NCI-H2029 (cell line): ENCODE measurements at regions not wholly inside any gene's neighbourhood (a gene's known extent, or its start where the extent isn't known, plus 50 kb on each side); places are given as distances from the start of the nearest gene placed in this dataset.
A peak's percentile ranks its signal among the peaks of the same experiment; 100 is the strongest.

Source experiments
- DNase-seq: peaks from one replicate; lab custom pipeline; 2025; lab: John Stamatoyannopoulos, UW

DNA sequence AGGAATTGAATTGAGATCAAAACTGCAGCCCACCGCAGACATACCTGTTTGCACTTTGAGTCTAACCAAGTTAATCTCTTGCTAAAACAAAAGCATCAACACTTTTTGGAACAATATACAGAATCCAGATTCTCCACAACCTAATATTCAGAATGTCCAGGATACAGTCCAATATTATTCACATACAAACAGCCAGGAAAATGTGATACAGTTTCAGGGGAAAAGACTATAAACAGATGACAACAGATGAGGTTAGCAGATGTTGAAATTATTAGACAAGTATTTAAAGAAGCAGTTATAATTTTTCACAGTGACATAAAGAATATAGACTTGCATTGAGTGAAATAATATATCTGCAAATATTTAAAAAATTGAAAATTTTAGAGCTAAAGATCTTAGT lies 678.1 kb upstream of the CXADR start:
- no peak for DNase-seq

DNA sequence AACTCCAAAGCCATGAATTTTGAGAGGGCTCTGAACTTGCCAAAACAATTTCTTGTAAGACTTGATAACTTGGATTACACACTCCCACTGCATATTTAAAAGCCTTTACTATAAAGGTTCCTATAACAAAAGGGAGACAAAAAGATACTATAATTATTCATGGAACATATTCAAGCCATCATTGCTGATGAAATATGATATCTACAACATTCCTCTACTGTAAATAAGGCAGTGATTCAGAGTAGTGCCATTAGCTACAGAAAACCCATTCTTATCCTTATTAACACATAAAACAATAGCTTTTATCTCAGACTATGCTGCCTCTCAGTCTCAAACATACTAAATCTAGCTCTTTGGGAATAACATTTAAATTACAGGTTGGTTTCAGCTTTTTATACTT lies 675.5 kb upstream of the CXADR start:
- no peak for DNase-seq

DNA sequence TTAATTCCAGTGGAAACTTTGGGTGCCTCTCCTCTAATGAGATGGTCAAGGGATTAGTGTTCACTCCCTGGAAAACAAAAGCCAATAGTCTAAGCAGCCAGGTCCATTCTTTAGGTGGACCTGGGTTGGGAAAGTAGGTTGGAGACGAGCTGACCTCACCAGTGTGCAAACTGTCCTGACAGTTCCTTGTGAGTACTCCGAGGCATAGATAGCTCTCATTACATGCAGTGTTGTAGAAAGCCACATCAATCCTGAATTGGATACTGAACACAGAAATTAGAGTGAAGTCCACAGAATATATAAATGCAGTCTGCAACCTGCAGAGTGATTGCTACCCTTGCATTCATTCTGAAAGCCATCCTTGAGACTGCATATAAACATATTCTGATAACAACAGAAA lies 675.1 kb upstream of the CXADR start:
- no peak for DNase-seq

DNA sequence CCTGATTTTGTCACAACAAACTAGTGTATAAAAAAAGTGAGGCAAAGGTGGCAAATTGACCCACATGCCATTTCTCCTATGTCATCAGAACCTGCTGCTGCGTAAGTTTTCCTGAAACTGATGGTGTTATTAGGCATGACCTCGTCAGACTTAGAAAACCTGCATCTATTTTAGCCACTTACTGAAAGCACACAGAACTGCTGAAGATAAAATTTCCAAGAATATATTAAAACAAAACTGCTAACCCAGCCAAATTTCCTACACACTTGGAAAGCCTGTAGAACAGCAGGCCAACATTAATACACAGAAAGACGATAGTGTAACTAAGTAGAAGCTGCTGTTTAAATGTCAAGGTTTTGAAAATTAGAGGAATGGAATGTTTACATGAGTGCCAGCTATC lies 674.5 kb upstream of the CXADR start:
- DNase-seq, result no peak

DNA sequence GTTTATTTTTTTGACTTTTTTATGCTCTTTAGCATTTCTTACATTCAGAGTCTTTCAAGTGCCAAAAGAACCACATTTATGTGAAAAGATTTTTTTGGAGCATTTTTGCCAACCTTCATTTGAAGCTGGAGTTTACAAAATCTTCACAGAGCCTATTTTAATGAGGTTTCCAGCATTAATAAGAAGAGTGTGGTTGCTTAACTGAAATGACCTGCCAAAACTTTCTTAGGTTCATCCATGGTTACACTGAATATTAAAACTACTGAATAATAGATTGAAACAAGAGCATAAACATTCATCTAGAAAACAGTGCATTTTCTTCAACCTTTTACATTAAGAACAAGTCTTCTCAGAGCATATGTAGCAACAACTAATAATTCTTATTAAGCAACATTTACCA lies 672.3 kb upstream of the CXADR start:
- DNase-seq, result no peak

DNA sequence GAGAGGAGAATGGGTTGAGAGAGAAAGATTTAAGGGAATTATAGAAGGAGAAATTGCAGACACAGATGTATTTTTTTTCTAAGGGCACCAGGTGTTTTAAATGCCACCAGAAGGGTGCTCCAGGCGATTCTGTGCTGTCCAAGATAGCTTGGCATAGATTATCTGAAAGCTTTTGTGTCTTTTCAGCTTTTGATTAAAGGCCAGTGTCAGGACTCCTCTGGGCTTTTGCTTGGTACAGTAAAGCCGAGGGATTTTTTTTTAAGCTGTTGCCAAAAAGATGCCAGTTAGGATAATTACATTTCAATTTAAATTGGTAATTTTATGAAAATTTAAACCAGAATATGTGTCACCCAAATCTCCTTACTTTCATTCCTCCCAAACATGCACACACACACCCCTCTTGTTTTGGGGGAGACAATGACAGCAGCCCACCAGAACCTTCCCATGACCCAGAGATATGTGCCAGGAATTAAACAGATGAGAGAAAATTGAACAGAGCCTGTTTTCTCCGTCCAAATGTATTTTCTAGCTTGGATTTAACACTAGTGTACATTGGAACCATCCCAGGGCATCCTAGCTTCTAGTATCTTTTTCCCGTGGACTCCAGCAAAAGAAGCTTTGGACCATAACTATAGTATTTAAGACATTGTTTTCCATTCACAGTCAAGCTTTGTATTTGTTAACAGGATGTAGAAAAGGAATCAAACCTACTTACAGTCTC lies 670.7 kb upstream of the CXADR start:
- no peak for DNase-seq

DNA sequence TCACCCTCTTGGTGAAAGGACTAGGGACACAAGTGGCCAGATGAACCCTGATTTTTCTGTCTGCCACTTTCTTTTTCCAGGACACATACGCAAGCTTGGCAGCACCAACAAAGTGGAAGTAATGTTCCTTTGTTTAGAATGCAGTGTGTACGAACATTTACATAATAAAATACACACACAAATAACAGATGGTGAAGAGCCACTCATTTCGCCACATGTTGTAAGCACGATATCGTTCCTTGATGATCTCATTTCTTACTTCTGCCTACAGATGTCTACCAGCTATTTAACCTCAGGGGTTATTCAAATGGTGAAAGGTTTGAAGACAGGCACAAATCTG lies 670.2 kb upstream of the CXADR start:
- peak; percentile 42 for DNase-seq

DNA sequence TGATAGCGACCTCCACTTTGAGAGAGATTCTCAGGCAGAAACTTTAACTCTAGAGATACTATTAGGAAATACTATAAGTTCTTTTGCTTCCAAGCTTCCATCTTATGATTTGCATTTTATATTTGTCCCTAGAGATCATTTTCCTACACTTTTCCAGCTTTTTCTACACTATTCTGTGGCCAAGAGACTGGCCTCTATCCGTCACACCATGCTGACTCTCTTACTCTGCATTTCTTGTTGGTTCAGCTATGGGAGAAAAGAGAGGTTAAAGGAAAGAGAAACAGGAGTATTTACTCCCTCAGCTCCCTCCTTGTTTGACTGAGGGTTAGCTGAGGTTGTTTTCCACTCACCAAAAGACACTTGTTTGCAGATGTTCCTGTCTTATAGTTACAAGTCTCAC lies 665.6 kb upstream of the CXADR start:
- no peak for DNase-seq

DNA sequence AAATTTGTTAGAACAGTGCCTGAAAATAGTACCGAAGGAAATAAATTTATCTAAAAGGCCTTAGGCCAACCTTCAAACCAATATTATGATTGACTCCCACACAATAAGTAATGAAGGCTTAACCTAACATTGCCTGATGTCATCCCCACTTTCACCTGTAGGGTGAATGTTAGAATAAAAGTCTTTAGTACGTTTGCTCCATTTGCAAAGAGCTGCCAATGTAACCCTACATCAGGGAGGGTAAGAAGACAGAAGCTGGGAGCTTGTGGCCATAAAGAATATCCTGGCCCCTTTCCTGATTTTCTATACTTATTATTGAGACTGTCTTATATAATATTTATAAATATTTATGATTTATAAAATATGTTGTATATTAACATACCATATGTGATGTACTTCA lies 661.8 kb upstream of the CXADR start:
- no peak for DNase-seq

DNA sequence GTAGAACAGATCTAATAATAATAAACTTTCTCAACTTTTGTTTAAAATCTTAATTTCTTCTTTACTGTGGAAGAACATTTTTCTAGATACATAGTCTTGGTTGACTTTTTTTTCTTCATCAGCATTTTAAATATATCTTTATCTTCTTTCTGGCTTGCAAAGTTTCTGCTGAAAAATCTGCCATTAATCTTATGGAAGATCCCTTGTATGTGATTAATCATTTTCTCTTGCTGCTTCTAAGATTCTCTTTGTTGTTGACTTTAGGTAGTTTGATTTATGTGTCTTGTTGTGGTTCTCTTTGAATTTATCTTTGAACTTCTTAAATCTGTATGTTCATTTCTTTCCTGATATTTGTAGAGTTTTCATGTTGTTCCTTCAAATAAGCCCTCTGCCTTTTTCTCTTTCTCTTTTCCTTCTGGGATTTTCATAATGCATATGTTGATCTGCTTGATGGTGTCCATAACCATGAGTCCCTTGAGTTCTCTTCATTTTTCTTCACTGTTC lies 657.6 kb upstream of the CXADR start:
- no peak for DNase-seq

DNA sequence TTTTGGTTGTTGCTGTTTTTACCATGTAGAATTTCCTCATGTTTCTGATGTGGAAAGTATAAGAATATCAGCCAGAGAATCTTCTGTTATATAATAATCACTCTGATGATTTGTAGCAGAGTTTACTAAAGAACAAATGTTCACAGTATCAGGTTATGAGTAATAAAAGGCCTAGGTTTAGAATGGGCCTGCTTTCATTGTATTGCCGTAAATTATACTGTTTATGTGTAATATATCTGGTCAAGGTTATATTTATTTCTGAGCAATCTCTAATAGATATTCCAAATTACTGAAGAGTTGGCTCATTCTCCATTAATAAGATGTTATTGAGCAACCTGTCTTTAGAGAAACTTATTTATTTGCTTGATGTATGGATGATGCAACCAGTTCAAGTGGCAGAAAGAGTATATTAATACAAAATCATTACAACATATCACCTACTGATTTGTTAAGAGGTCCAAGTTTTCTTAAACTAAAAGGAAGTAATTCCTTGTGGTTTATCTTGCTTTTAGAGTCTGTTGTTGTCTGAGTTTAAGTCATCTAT lies 649.4 kb upstream of the CXADR start:
- DNase-seq, result no peak

DNA sequence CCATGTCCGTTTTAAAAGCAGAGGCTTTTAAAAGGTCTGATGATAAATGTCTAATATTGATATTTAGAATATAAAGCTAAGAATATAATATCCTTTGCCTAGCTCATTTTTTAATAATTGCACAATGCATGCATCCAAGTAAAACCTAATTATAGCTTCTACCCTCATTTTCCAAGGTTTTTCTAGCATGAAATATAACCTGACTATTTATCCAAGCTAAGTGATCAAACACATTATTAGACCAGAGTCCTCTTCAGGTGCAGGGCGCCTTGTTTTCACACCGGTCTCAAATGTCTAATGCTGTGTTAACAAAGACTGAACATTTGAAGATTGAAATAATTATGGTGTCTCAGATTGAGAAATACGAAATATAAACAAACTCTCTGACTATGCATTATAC lies 648.9 kb upstream of the CXADR start:
- peak; percentile 82 for DNase-seq

DNA sequence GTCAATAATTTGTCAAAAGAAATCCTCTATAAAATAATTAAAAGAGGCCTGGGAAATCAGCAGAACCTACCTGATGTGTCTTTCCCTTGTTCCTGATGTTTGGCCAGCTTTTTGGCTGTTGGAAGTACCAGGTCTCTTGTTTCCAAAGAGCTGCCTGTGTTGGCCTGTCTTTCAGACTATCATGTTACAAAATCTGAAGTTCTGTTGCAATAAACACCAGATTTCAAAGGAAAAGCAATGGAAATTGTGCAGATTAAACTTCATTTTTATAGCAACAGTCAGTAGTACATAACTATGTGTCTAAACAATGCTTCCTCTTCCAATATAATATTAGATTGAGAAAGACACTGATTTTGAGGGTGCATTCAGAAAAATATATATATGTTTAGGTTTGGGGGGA lies 647.2 kb upstream of the CXADR start:
- DNase-seq, result no peak

DNA sequence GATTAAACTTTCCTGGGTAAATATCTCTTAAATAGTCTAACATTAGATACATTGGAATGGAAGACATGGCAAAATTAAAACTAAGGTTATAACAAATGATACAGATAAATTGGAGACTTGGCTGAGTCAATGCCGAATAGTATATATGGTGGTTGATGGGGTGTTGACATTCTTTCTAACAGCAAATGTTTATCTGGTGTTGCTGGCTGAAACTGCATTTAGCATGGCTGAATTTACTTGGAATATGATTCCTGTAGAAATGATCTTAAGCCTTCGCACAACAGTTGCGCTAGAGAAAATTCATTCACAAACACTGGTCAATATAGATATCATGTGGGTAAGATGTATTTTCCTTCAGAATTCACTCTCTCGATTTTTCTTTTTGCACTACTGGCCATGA lies 646.0 kb upstream of the CXADR start:
- DNase-seq, result no peak

DNA sequence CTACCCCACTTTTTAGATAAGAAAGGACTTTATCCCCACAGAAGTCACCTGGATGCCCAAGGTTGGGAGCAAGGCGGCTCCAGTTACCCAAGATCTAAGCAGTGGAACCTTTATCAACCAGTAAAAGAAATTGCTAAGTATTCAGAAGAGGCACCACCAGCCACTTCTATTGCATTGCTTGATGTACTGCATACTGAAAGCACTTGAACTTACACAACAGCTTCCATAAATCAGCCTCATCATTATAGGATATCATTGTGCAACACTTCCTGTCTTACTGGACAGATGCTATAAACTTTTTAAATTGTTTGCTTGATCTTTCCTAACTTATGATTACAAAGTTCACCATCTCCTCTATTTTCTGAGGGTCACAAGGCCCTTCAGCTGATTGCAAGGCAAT lies 642.7 kb upstream of the CXADR start:
- no peak for DNase-seq

DNA sequence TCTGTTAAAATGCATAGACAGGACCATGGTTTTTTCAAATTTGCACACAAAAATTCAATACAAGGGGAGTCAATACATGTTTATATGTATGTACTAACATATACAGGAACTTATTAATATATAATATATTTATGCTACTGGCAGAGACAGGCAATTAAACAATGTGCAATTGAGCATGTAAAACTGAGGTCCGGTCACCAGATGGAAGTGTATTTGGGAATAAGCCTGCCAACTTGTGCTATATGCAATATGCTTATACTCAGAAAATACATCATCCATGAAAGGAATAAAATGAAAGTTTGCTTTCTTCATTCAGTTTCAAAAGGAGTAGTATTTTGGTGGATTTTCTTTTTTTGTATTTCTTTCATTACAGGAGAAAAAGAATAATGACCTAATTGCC lies 640.2 kb upstream of the CXADR start:
- DNase-seq, result no peak

DNA sequence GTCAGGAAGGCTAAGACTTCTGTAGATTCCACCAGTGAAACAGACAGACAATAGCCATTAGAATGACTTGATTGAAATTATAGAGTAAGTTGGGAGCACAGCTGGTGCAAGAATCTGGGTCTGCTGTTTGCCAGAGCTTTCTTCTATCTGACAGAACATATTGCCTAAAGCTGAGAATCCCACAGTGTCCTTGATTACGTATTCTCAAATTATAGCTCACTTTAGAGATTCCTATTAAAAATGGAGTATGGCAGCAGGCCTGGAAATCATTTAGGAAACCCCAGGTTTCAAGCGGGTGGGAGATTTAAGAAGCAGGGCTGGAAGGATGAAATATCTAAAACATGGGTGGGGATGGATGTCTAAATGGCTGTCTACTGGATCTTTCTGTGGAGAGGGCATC lies 639.7 kb upstream of the CXADR start:
- DNase-seq, result no peak

DNA sequence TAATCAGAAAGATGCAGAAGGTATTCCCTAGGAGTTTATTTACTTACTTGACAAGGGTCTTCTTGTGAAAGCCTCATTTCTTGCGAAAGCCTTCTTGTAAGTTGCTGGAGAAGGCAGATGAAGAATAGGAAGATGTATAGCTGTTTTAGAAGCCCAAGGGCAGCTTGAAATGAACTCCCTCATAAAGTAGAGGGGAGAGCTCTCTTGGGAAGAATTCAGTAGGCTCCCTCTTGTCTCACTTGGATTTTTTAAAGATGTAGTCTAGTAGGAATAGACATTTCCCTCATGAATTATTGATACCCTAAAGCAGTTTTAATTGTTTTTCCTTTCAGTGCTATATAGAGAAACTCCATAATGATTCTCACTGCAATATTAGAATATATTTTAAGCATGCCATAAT lies 639.2 kb upstream of the CXADR start:
- DNase-seq, result no peak

DNA sequence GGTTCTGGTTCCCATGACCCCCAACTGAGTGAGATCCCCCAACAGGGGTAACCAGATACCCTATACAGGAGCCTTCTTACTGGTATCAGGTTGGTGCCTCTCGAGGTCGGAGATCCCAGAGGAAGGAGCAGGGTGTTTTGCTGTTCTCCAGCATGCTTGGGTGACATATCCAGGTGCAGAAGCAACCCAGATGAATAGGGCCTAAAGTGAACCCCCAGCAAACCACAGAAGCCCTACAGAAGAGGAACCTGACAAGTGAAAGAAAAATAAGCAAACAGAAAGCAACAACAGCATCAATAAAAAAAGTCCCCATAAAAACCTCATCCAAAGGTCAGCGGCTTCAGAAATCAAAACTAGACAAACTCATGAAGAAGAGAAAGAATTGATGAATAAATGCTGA lies 633.4 kb upstream of the CXADR start:
- DNase-seq, result no peak

DNA sequence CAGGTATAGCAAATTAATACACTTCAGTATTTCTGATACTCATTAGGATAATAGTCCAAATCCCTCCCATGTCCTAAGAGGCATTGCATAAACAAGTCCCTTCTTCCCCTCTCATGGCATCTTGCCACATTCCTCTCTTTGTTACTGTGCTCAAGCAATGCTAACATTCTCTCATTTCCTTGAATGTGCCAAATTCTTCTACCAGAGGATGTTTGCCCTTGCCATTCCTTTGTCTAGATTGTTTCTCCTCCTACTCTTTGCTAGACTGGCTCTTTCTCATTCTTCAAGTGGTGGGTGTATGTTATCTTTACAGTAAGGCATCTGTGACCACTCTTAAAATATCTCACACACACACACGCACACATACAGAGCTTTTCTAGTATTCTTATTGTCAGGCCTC lies 621.0 kb upstream of the CXADR start:
- peak; percentile 26 for DNase-seq

DNA sequence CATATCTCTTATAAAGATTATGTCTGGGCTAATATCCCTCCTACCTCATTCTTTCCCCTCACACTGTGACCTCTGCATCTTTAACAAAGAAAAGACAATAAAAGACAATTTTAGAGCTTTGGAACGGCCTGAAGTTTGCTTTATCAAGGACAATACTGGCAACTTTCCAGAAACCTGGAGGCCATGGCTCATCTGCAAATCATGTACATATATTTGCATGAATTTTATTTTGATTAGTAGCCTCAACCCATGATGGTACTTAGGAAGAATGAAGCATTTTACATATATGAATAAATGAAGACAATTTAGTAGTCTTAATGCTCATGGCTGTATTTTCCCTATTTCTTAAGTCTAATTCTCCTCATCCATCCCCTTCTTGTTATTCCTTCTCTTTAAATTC lies 612.2 kb upstream of the CXADR start:
- DNase-seq, result no peak

DNA sequence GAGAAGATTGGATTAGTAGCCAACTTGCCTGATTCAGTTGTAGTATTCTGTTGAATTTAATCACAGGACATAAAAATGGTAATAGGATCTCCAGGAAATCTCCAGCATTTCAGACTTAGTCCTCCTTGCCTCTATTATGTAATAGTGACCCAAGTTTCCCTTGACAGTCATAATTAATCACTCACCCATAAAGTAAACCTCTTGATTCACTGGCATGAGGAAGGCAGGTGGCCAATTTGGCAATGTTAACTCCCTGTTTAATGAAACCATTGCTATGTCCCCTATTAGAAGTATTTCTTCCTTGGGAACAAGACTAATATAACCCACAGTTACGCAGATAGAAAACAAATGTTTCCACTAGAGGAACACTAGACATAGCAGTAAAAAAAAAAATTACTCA lies 604.8 kb upstream of the CXADR start:
- peak; percentile 65 for DNase-seq

DNA sequence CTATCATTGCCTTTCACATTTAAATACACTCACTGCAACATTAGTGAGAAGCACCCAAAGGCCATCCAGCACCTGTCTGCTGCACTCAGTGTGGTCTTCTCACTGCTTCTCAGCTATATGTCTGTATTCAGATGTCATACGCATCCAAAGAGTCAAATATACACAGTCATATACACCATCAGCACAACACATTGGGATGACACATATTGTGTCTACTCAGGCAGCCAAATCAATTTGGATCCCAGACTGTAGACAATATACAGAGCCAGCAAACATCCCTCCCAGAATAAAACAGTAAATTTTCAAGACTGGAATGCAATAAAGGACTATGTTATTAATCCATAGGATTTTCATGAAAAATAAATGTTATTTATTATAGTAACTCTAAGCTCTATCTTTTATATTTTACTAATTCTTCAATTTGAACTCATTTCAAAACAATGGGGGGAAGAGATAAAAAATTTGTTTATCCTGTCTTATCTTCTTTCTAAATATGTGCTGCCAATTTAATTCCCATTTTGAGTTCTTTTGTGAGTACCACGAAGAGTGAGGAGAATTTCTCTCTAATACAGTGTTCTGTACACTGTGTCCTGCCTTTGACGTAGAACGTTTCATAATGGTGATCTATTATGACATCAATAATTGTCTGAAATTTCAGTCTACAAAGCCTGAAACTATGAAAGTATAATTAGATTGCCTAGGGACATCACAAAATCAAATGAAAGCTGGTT lies 602.2 kb upstream of the CXADR start:
- DNase-seq, result no peak

DNA sequence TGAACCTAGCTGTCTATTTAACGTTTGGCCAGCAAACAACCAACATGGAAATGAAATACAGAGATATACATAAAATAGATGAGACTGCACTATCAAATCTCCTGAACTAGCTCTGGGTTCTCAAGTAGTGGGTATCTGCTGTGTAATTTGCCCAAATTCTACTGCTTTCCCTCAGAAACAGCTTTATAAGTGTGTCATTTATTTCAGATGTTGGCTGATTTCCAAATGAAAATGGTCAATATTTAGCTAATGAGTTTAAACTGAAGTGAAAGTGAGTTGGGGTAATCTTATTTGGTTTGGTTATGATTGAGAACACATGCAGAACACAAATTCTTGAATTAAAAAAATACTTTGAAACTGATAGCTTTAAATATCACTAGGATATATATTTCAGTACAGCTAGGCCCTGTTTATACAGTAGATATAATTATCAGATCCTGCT lies 601.7 kb upstream of the CXADR start:
- DNase-seq, result no peak
